ENCODE measurements at regions not wholly inside any gene's neighbourhood (a gene's known extent, or its start where the extent isn't known, plus 50 kb on each side); places are given as distances from the start of the nearest gene placed in this dataset.

GRCh38 chr12:112591488-112591887 lies 172.7 kb downstream of the PTPN11 start:
- intact Hi-C loops (cut with DNase I; ENCODE audit: low total_unique reads) (no loop called here), in situ Hi-C loops (cut with MboI; ENCODE audit: low pct_ligation_motif_present in 1 of 4, low pct_unique_long_range_greater_than_20kb in 1 of 4, low sequenced_read_pairs in 3 of 4) (no loop called here)
- WGBS, 2 donors (ENCODE audit: low coverage in 1 of 2) = 53 to 64% methylated on average over 3 to 5 of the region's 5 CpGs
- H3K4me3 ChIP-seq = no peak overlapping the region
- no peak for TF ChIP-seq EP300 (IDR thresholded peaks at IDR 0.05; ENCODE audit: low read depth)
- TF ChIP-seq POLR2A (IDR thresholded peaks at IDR 0.05) = no peak
- TF ChIP-seq POLR2AphosphoS5 (IDR thresholded peaks at IDR 0.05) = no peak
- TF ChIP-seq CTCF (IDR thresholded peaks at IDR 0.05) = no peak
- no peaks in the 10 kb centered on the region for H3K36me3 ChIP-seq
- H3K9me3 ChIP-seq = no peaks in the 10 kb centered on the region
- H3K27me3 ChIP-seq = no peaks in the 10 kb centered on the region
- H3K4me1 ChIP-seq = no peaks in the 10 kb centered on the region
- H3K27ac ChIP-seq = no peak overlapping the region
- no peak for DNase-seq

- no peak overlapping the region for H3K4me3 ChIP-seq
- H3K27ac ChIP-seq = no peak overlapping the region
- 21 to 29% methylated on average over 2 of the region's 2 CpGs for WGBS, 2 donors (ENCODE audit: low coverage in 1 of 2)
- in situ Hi-C loops (cut with MboI; ENCODE audit: low pct_ligation_motif_present in 1 of 4, low pct_unique_long_range_greater_than_20kb in 1 of 4, low sequenced_read_pairs in 3 of 4) (no loop called here), intact Hi-C loops (cut with DNase I; ENCODE audit: low total_unique reads) (no loop called here)
- H3K36me3 ChIP-seq = no peaks in the 10 kb centered on the region
- peaks cover 11% of the 10 kb centered on the region for H3K27me3 ChIP-seq
- H3K9me3 ChIP-seq = no peaks in the 10 kb centered on the region
- TF ChIP-seq EP300 (IDR thresholded peaks at IDR 0.05; ENCODE audit: low read depth) (no peak), CTCF (IDR thresholded peaks at IDR 0.05) (no peak), POLR2A (IDR thresholded peaks at IDR 0.05) (no peak), POLR2AphosphoS5 (IDR thresholded peaks at IDR 0.05) (no peak)
- DNase-seq = no peak
- no peaks in the 10 kb centered on the region for H3K4me1 ChIP-seq
Observed at GRCh38 chr12:112595410-112595809, 176.7 kb downstream of the PTPN11 start.

DNA sequence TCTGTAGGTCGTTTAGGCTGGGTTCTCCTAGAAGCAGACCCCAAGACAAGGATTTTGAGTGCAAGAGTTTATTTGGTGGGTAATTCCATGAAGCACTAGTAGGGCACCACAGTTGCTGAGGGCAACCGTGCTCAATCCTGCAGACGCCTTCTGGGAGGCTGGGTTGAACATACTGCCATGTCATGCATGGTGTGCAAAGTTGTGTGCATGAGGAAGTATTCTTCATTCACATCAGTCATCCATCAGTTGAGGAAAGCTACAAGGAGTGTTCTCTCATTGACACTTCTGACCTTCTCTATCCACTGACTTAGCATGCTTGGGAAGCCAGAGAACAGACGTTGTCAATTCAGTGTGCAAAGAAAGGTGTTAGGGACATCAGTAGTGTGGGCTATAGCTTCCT lies 179.2 kb downstream of the PTPN11 start:
- no peak overlapping the region for H3K27ac ChIP-seq
- in situ Hi-C loops (cut with MboI; ENCODE audit: low pct_ligation_motif_present in 1 of 4, low pct_unique_long_range_greater_than_20kb in 1 of 4, low sequenced_read_pairs in 3 of 4) = no loop called here
- no peaks in the 10 kb centered on the region for H3K9me3 ChIP-seq
- 38 to 69% methylated on average over 1 to 4 of the region's 4 CpGs for WGBS, 2 donors (ENCODE audit: low coverage in 1 of 2)
- H3K4me3 ChIP-seq = no peak overlapping the region
- intact Hi-C loops (cut with DNase I; ENCODE audit: low total_unique reads) = no loop called here
- no peaks in the 10 kb centered on the region for H3K36me3 ChIP-seq
- no peak for DNase-seq
- no peaks in the 10 kb centered on the region for H3K4me1 ChIP-seq
- TF ChIP-seq POLR2AphosphoS5 (IDR thresholded peaks at IDR 0.05) (no peak), EP300 (IDR thresholded peaks at IDR 0.05; ENCODE audit: low read depth) (no peak), CTCF (IDR thresholded peaks at IDR 0.05) (no peak), POLR2A (IDR thresholded peaks at IDR 0.05) (no peak)
- H3K27me3 ChIP-seq = peaks cover 28% of the 10 kb centered on the region

DNA sequence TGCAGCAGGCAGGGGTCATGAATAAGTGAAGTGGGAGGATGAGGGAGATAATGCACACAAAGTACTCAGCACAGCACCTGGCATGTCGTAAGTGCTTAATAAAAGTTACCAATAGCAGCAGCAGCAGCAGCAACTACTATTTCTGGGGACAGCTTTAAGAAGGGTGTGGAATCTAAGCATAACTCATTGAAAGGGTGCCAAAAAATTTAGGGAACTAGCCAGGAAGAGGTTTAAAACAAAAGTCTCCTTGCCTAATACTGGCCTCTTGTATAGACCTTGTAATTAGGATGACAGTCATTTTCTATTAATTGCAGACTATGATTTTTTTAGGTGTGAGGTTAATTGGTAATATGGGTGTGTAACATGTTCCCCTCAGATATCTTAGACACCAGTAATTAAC lies 179.9 kb downstream of the PTPN11 start:
- Histone ChIP-seq H3K27ac (no peak overlapping the region), H3K4me3 (no peak overlapping the region), H3K4me1 (no peaks in the 10 kb centered on the region), H3K9me3 (no peaks in the 10 kb centered on the region), H3K27me3 (peaks cover 30% of the 10 kb centered on the region), H3K36me3 (no peaks in the 10 kb centered on the region)
- DNase-seq = no peak
- TF ChIP-seq POLR2AphosphoS5 (IDR thresholded peaks at IDR 0.05) (no peak), CTCF (IDR thresholded peaks at IDR 0.05) (no peak), POLR2A (IDR thresholded peaks at IDR 0.05) (no peak)
- in situ Hi-C loops (cut with MboI; ENCODE audit: low pct_ligation_motif_present in 1 of 4, low pct_unique_long_range_greater_than_20kb in 1 of 4, low sequenced_read_pairs in 3 of 4) (no loop called here), intact Hi-C loops (cut with DNase I; ENCODE audit: low total_unique reads) (no loop called here)
- 72 to 80% methylated on average over 1 of the region's 1 CpG for WGBS, 2 donors (ENCODE audit: low coverage in 1 of 2)
